PC-9 (cell line): ENCODE measurements at regions not wholly inside any gene's neighbourhood (a gene's known extent, or its start where the extent isn't known, plus 50 kb on each side); places are given as distances from the start of the nearest gene placed in this dataset.

ENCODE experiments used
- BruUV-seq: library from RNA; stranded (reverse); fragments of 400-500 nt; replicated peaks from 2 replicates; lab custom pipeline; 2021; lab: Mats Ljungman, UMichigan
- CTCF ChIA-PET: fragments of 300-600 bp; sonication (Branson Sonifier 250); formaldehyde crosslinking; loops from one replicate; lab custom pipeline; 2022; ENCODE audit warnings: antibody characterized with exemption; lab: Charles Lee
- POLR2A ChIA-PET: fragments of 300-600 bp; sonication (Branson Sonifier 250); formaldehyde crosslinking; loops from one replicate; lab custom pipeline; 2022; ENCODE audit warnings: antibody characterized with exemption; ENCODE audit not compliant: unreplicated experiment; lab: Charles Lee
- DNase-seq, 2 experiments: peaks; one replicate each; pipeline versions ENCODE4 v3.0.0 to v3.0.0-alpha.2; 2015 to 2022; ENCODE audit warnings: mixed read lengths in 1 of 2
- H2AFZ ChIP-seq: fragments of 200-600 bp; sonication (generic); 2 replicates; pipeline ENCODE4 v1.8.1; 2017; ENCODE audit warnings: antibody characterized with exemption
- H3F3A ChIP-seq: fragments of 200-600 bp; sonication (generic); 2 replicates; pipeline ENCODE4 v1.8.1; 2017; ENCODE audit warnings: antibody characterized with exemption, mild to moderate bottlenecking, low read depth; ENCODE audit not compliant: insufficient read depth
- H3K27ac ChIP-seq: fragments of 200-600 bp; sonication (generic); 2 replicates; pipeline ENCODE4 v1.6.1; 2016; ENCODE audit warnings: mixed run types
- H3K27me3 ChIP-seq: fragments of 200-600 bp; sonication (generic); 2 replicates; pipeline ENCODE4 v1.6.1; 2016; ENCODE audit warnings: low read depth, mixed run types; ENCODE audit not compliant: insufficient read depth
- H3K36me3 ChIP-seq: fragments of 200-600 bp; sonication (generic); 2 replicates; pipeline ENCODE4 v1.6.1; 2016; ENCODE audit warnings: low read depth, mixed run types
- H3K4me1 ChIP-seq: fragments of 200-600 bp; sonication (generic); replicated peaks from 2 replicates; pipeline ENCODE4 v1.6.1; 2016; ENCODE audit warnings: mixed run types; ENCODE audit not compliant: insufficient read depth
- H3K4me2 ChIP-seq: fragments of 200-600 bp; sonication (generic); 2 replicates; pipeline ENCODE4 v1.6.1; 2017; ENCODE audit warnings: mixed run types
- H3K4me3 ChIP-seq: fragments of 200-600 bp; sonication (generic); 2 replicates; pipeline ENCODE4 v1.6.1; 2016; ENCODE audit warnings: mixed run types
- H3K79me2 ChIP-seq: fragments of 200-600 bp; sonication (generic); 2 replicates; pipeline ENCODE4 v1.6.1; 2017; ENCODE audit warnings: low read depth, mixed run types
- H3K9me2 ChIP-seq: fragments of 200-600 bp; sonication (generic); 2 replicates; pipeline ENCODE4 v1.8.1; 2017; ENCODE audit warnings: mild to moderate bottlenecking; ENCODE audit not compliant: insufficient read depth
- H3K9me3 ChIP-seq: fragments of 200-600 bp; sonication (generic); 2 replicates; pipeline ENCODE4 v1.8.1; 2016; ENCODE audit warnings: low read depth; ENCODE audit not compliant: insufficient read depth
- H4K20me1 ChIP-seq: fragments of 200-600 bp; sonication (generic); 2 replicates; pipeline ENCODE4 v1.8.1; 2017; ENCODE audit not compliant: insufficient read depth
- CTCF ChIP-seq: fragments of 200-600 bp; sonication (generic); conservative IDR thresholded peaks from 2 replicates; pipeline ENCODE4 v1.6.1; 2017; ENCODE audit warnings: mixed run types, antibody characterized with exemption, mild to moderate bottlenecking, moderate library complexity
- EZH2 ChIP-seq: fragments of 200-600 bp; sonication (generic); IDR thresholded peaks from 2 replicates; pipeline ENCODE4 v1.8.0; 2017; ENCODE audit warnings: antibody characterized with exemption, low read depth
- intact Hi-C: fragments of 100-400 bp; cut with micrococcal nuclease; formaldehyde crosslinking; loops from one replicate; pipeline ENCODE4 v1.10.0; 2022; ENCODE audit not compliant: unreplicated experiment

GRCh38 chr7:106386958-106387357, 102.2 kb upstream of the NAMPT start:
- intact Hi-C loops, result no loop called here
- TF ChIP-seq CTCF (no peak), EZH2 (no peak)
- Histone ChIP-seq H2AFZ (no peak overlapping the region), H4K20me1 (no peaks in the 10 kb centered on the region), H3F3A (peaks cover 4% of the 10 kb centered on the region; the same call in 1 of the 2 replicates), H3K79me2 (no peaks in the 10 kb centered on the region), H3K36me3 (no peaks in the 10 kb centered on the region), H3K27ac (no peak overlapping the region), H3K4me1 (peaks cover 5% of the 10 kb centered on the region; the same call in 1 of the 2 replicates), H3K27me3 (no peaks in the 10 kb centered on the region), H3K9me3 (peaks cover 6% of the 10 kb centered on the region; the same call in 1 of the 2 replicates), H3K9me2 (no peaks in the 10 kb centered on the region), H3K4me3 (no peak overlapping the region), H3K4me2 (no peak overlapping the region)
- no TSS peak for BruUV-seq
- ChIA-PET POLR2A (no interaction called here), CTCF (no interaction called here)
- no peak for DNase-seq

- peaks cover 4% of the 10 kb centered on the region; the same call in 1 of the 2 replicates for H3F3A ChIP-seq
- no peak overlapping the region for H3K4me2 ChIP-seq
- no peaks in the 10 kb centered on the region for H3K79me2 ChIP-seq
- peak overlapping the region; percentile 1; the same call in 1 of the 2 replicates for H3K27ac ChIP-seq
- intact Hi-C loops, result no loop called here
- TF ChIP-seq EZH2, result no peak
- no peak for TF ChIP-seq CTCF
- BruUV-seq, result no TSS peak
- no peak for DNase-seq
- peaks cover 3% of the 10 kb centered on the region; the same call in 1 of the 2 replicates for H3K9me3 ChIP-seq
- H3K27me3 ChIP-seq, result no peaks in the 10 kb centered on the region
- H2AFZ ChIP-seq, result 0 out of 2 replicates have a peak overlapping the region, but pooled peaks have one; percentile 33
- POLR2A ChIA-PET, result interaction anchor here (0.6 to 0.7 kb wide), 5 partner anchors 19 to 114 kb away, joined by 3 to 7 read pairs (median 4); no protein-coding TSS in a partner anchor
- H3K9me2 ChIP-seq, result no peaks in the 10 kb centered on the region
- H3K4me3 ChIP-seq, result no peak overlapping the region
- no peaks in the 10 kb centered on the region for H4K20me1 ChIP-seq
- H3K4me1 ChIP-seq, result peaks cover 5% of the 10 kb centered on the region; the same call in 1 of the 2 replicates
- no peaks in the 10 kb centered on the region for H3K36me3 ChIP-seq
- CTCF ChIA-PET, result no interaction called here
Measured at GRCh38 chr7:106384373-106384772, 99.6 kb upstream of the NAMPT start.

GRCh38 chr7:106382929-106383328, 98.1 kb upstream of the NAMPT start:
- H3K4me3 ChIP-seq, result no peak overlapping the region
- CTCF ChIA-PET, result interaction anchor here (0.6 kb wide), 1 partner anchor 423 kb away, joined by 12 read pairs; no protein-coding TSS in a partner anchor

More at GRCh38 chr7:106382929-106383328, 98.1 kb upstream of the NAMPT start:
- H3F3A ChIP-seq, result peaks cover 9% of the 10 kb centered on the region
- DNase-seq, result no peak
- no TSS peak for BruUV-seq
- H3K36me3 ChIP-seq, result no peaks in the 10 kb centered on the region
- POLR2A ChIA-PET, result no interaction called here
- intact Hi-C loops, result no loop called here
- H3K27ac ChIP-seq, result no peak overlapping the region
- H3K9me2 ChIP-seq, result no peaks in the 10 kb centered on the region
- H3K27me3 ChIP-seq, result no peaks in the 10 kb centered on the region
- no peak for TF ChIP-seq EZH2
- no peak for TF ChIP-seq CTCF
- H3K79me2 ChIP-seq, result no peaks in the 10 kb centered on the region
- H3K4me1 ChIP-seq, result peaks cover 15% of the 10 kb centered on the region
- H2AFZ ChIP-seq, result no peak overlapping the region
- H3K9me3 ChIP-seq, result peaks cover 3% of the 10 kb centered on the region; the same call in 1 of the 2 replicates
- no peaks in the 10 kb centered on the region for H4K20me1 ChIP-seq
- no peak overlapping the region for H3K4me2 ChIP-seq
